ENCODE measurements at regions not wholly inside any gene's neighbourhood (a gene's known extent, or its start where the extent isn't known, plus 50 kb on each side); places are given as distances from the start of the nearest gene placed in this dataset.
A peak's percentile ranks its signal among the peaks of the same experiment; 100 is the strongest.
"Not testable (repeated sequence)": the region's sequence is repeated elsewhere in the genome, so short reads cannot be mapped to it uniquely, and the experiment has no call there.

GRCh38 chr12:46585854-46586621 is 213.5 kb upstream of the SLC38A2 start:
- Mint-ChIP-seq H3K27me3 (ENCODE audit: low read depth in 3 of 3) (peaks cover 0 to 2% (median 0%) of the 10 kb centered on the region in 3 donors), H3K36me3 (peaks cover 2 to 3% of the 10 kb centered on the region in 2 donors), H3K9me3 (peaks cover 22 to 38% (median 30%) of the 10 kb centered on the region in 7 donors), H3K4me3 (no peak overlapping the region), H3K27ac (no peak overlapping the region), H3K4me1 (peaks cover 14% of the 10 kb centered on the region)
- Histone ChIP-seq H3K27ac (ENCODE audit: low read depth in 1 of 2, low read length in 2 of 2) (no peak overlapping the region), H3K4me1 (ENCODE audit: control insufficient read depth in 1 of 2, insufficient read depth in 2 of 2, low read length in 2 of 2) (peaks cover 5 to 7% of the 10 kb centered on the region in 2 donors), H2AFZ (ENCODE audit: insufficient read depth, low read depth, low read length, poor library complexity, severe bottlenecking) (peak overlapping the region; percentile 50), H3K4me3 (replicated peaks in 1 of 3; ENCODE audit: low read depth in 2 of 3, low read length in 3 of 3) (no peak overlapping the region), H3K9me3 (replicated peaks in 1 of 2; ENCODE audit: control insufficient read depth in 1 of 2, insufficient read depth in 1 of 2, low read length in 2 of 2) (peaks cover 0 to 4% of the 10 kb centered on the region in 2 donors), H3K9ac (ENCODE audit: insufficient read depth, low read length, poor library complexity, severe bottlenecking) (no peak overlapping the region), H3K4me2 (replicated peaks; ENCODE audit: extremely low read depth, low read length, poor library complexity, severe bottlenecking) (no peak overlapping the region), H3K36me3 (replicated peaks in 1 of 2; ENCODE audit: control insufficient read depth in 1 of 2, insufficient read depth in 2 of 2, low read length in 2 of 2) (peaks cover 0 to 5% of the 10 kb centered on the region in 2 donors), H3K27me3 (ENCODE audit: control insufficient read depth in 2 of 2, insufficient read depth in 2 of 2, low read length in 2 of 2) (no peaks in the 10 kb centered on the region), H4K20me1 (ENCODE audit: insufficient read depth, low read length) (no peaks in the 10 kb centered on the region), H3K79me2 (ENCODE audit: insufficient read depth, low read length) (no peaks in the 10 kb centered on the region)
- no peak for DNase-seq
- WGBS (ENCODE audit: insufficient coverage) = 93% methylated on average over 3 of the region's 7 CpGs
- TF ChIP-seq CTCF (IDR thresholded peaks at IDR 0.05) = no peak
- intact Hi-C loops (cut with micrococcal nuclease) = no loop called here

- H3K27ac Mint-ChIP-seq; H3K9ac ChIP-seq (ENCODE audit: insufficient read depth, low read length, poor library complexity, severe bottlenecking); H3K36me3 ChIP-seq (replicated peaks in 1 of 2; ENCODE audit: control insufficient read depth in 1 of 2, insufficient read depth in 2 of 2, low read length in 2 of 2); intact Hi-C loops (cut with micrococcal nuclease); H3K27me3 ChIP-seq (ENCODE audit: control insufficient read depth in 2 of 2, insufficient read depth in 2 of 2, low read length in 2 of 2); H3K79me2 ChIP-seq (ENCODE audit: insufficient read depth, low read length); H3K4me1 ChIP-seq (ENCODE audit: control insufficient read depth in 1 of 2, insufficient read depth in 2 of 2, low read length in 2 of 2); H2AFZ ChIP-seq (ENCODE audit: insufficient read depth, low read depth, low read length, poor library complexity, severe bottlenecking); DNase-seq; H3K4me2 ChIP-seq (replicated peaks; ENCODE audit: extremely low read depth, low read length, poor library complexity, severe bottlenecking); H3K27me3 Mint-ChIP-seq (ENCODE audit: low read depth in 3 of 3); H3K27ac ChIP-seq (ENCODE audit: low read depth in 1 of 2, low read length in 2 of 2); H3K9me3 ChIP-seq (replicated peaks in 1 of 2; ENCODE audit: control insufficient read depth in 1 of 2, insufficient read depth in 1 of 2, low read length in 2 of 2); H3K4me3 Mint-ChIP-seq; H3K36me3 Mint-ChIP-seq; H4K20me1 ChIP-seq (ENCODE audit: insufficient read depth, low read length); H3K4me3 ChIP-seq (replicated peaks in 1 of 3; ENCODE audit: low read depth in 2 of 3, low read length in 3 of 3): not testable (repeated sequence)
- H3K9me3 Mint-ChIP-seq = peaks cover 22 to 40% (median 31%) of the 10 kb centered on the region in 7 donors
- WGBS (ENCODE audit: insufficient coverage) = no CpG with 5 or more reads among the region's 4 CpGs
- peaks cover 14% of the 10 kb centered on the region for H3K4me1 Mint-ChIP-seq
Observed at GRCh38 chr12:46584098-46584497, 211.5 kb upstream of the SLC38A2 start.

DNA sequence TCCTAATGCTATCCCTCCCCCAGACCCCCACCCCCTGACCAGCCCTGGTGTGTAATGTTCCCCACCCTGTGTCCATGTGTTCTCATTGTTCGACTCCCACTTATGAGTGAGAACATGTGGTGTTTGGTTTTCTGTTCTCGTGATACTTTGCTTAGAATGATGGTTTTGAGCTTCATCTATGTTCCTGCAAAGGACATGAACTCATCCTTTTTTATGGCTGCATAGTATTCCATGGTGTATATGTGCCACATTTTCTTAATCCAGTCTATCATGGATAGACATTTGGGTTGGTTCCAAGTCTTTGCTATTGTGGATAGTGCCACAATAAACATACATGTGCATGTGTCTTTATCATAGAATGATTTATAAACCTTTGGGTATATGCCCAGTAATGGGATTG is 209.4 kb upstream of the SLC38A2 start:
- H3K36me3 Mint-ChIP-seq; H3K9me3 ChIP-seq (replicated peaks in 1 of 2; ENCODE audit: control insufficient read depth in 1 of 2, insufficient read depth in 1 of 2, low read length in 2 of 2); H3K27ac Mint-ChIP-seq; intact Hi-C loops (cut with micrococcal nuclease); H3K79me2 ChIP-seq (ENCODE audit: insufficient read depth, low read length); H3K4me2 ChIP-seq (replicated peaks; ENCODE audit: extremely low read depth, low read length, poor library complexity, severe bottlenecking); H3K27ac ChIP-seq (ENCODE audit: low read depth in 1 of 2, low read length in 2 of 2); H3K27me3 ChIP-seq (ENCODE audit: control insufficient read depth in 2 of 2, insufficient read depth in 2 of 2, low read length in 2 of 2); H3K36me3 ChIP-seq (replicated peaks in 1 of 2; ENCODE audit: control insufficient read depth in 1 of 2, insufficient read depth in 2 of 2, low read length in 2 of 2); H3K27me3 Mint-ChIP-seq (ENCODE audit: low read depth in 3 of 3); H3K4me3 Mint-ChIP-seq; H2AFZ ChIP-seq (ENCODE audit: insufficient read depth, low read depth, low read length, poor library complexity, severe bottlenecking); H4K20me1 ChIP-seq (ENCODE audit: insufficient read depth, low read length); H3K9ac ChIP-seq (ENCODE audit: insufficient read depth, low read length, poor library complexity, severe bottlenecking); H3K4me1 ChIP-seq (ENCODE audit: control insufficient read depth in 1 of 2, insufficient read depth in 2 of 2, low read length in 2 of 2); DNase-seq; H3K4me3 ChIP-seq (replicated peaks in 1 of 3; ENCODE audit: low read depth in 2 of 3, low read length in 3 of 3): not testable (repeated sequence)
- peaks cover 20 to 35% (median 27%) of the 10 kb centered on the region in 7 donors for H3K9me3 Mint-ChIP-seq
- H3K4me1 Mint-ChIP-seq = peaks cover 12% of the 10 kb centered on the region
- WGBS (ENCODE audit: insufficient coverage) = no CpG with 5 or more reads among the region's 2 CpGs

All from CD14-positive monocyte (primary cell).